GM08714 (cell line): ENCODE measurements at regions not wholly inside any gene's neighbourhood (a gene's known extent, or its start where the extent isn't known, plus 50 kb on each side); places are given as distances from the start of the nearest gene placed in this dataset.

ENCODE experiments used
- H3K4me3 ChIP-seq: fragments of 200-500 bp; sonication (Bioruptor generic); 2 replicates; pipeline ENCODE4 v1.5.1; 2014; ENCODE audit warnings: mild to moderate bottlenecking, low read length, inconsistent platforms
- ZNF274 ChIP-seq: IDR thresholded peaks from 2 replicates; pipeline ENCODE4 v1.6.1; 2012; ENCODE audit warnings: mild to moderate bottlenecking, low read depth, low read length

DNA sequence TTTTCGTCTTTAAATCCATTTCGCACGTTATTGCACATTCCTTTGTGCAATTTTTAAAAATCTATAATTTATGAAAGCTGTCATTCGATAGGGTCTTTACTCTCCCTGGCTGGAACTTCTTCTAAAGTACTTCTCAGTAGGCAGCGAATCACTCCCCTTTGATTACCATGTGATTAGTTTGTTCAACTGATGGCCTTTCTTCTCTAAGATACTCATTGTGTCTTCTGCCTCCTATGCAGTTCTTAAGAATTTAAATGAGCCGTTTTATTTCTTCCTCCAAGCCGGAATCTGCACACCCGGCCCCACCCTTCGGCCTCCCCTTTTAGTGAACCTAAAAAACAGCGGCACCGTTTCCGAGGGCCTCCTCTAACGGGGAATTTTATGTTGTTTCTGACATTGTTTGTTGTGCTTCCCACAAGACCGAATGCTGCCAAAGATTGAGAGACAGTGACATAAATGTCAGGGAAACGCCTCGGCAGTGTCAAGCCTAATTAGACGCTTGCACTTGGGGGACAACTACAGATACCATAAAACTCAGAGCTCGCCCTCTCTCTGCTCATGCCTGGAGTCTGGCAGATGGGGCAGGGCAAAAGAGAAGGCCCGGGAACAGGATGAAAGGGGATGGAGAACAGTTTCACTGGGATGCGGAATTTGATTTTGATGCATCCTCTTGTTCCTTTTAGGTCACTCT is 255.3 kb downstream of the BCL11A start:
- TF ChIP-seq ZNF274, result no peak
- H3K4me3 ChIP-seq, result no peak overlapping the region

DNA sequence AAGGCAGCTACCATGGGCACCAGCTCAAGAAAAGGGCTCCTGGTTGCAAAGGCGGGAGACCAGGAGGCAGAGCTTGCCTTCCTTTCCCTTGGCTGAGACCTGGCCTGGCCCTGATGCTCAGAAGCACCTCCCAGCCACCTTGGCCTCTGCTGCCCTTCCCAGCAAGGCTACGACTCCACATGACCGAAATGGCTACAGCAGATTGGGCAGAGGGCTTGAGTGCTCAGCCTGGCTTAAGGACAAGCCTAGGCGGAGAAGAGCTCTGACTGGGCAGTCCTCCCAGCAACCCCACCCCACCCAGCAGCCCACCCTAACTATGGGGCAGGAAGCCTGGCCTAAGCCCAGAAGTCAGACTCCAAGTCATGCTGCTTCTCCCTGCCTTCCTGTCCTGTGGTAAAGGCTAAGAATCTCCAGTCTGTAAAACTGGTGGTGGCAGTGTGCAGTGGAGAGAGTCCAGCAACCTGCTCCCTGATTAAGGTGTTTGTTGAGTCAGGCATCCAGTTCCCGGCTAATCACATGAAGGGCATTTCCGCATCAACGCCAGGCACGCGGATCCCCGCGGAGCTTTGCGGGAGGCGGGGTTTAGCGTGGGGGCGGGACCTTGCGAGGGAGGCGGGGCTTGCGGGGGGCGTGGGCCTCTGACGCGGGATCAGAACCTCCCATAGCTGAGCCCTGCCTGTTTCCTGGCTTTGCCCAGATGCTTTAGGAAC is 256.0 kb downstream of the BCL11A start:
- no peak overlapping the region for H3K4me3 ChIP-seq

DNA sequence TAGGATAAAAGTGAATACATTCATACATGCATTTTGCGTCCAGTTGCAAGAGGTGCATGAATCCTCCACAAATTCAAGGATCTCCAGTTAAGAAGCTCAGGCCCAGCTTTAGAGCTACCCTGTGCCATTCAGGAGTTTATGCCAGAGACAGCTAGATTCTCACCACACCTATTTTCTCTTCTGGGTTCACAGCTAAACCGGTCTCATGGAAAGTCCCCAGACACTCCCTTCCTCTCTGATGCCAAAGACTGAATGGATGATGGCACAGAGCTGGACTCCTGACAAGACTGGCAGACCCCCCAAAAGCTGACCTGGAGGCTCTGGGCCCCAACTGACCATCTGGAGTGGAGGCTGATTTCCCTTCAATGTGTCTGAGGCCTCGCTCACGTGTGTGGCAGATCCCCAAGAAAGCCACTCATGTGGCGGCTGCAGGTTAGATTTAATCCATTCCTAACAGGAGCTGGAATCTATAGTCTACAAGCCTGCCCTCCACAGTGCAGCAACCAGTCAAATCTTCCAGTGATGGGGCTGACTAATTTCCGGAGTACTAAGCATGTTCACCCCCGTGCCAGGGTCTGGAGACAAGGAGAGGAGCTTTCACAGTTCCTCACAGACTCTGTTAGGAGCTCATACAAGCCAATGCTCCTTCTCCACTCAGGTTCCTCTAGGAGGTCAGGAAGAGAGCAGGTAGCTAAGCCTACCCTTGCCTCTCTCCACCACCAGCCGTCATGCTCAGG is 257.1 kb downstream of the BCL11A start:
- no peak for TF ChIP-seq ZNF274
- H3K4me3 ChIP-seq, result no peak overlapping the region

More for the DNA sequence above, 256.0 kb downstream of the BCL11A start:
- TF ChIP-seq ZNF274, result no peak

DNA sequence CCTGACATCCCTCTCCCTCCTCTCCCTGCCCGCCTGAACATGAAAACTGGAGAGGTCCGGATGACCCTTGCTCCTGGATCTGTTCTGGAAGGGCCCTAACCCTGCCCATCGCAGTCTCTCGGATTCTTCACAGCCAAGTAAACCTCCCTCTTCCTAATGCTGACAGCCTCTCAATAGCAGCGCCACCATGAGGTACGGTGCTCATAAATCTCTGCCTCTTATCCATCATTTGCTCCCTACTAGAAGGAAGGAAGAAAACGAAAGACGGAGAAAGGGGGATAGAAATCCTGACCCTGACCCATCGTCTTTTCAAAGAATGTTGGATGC is 257.9 kb downstream of the BCL11A start:
- no peak overlapping the region for H3K4me3 ChIP-seq
- no peak for TF ChIP-seq ZNF274

DNA sequence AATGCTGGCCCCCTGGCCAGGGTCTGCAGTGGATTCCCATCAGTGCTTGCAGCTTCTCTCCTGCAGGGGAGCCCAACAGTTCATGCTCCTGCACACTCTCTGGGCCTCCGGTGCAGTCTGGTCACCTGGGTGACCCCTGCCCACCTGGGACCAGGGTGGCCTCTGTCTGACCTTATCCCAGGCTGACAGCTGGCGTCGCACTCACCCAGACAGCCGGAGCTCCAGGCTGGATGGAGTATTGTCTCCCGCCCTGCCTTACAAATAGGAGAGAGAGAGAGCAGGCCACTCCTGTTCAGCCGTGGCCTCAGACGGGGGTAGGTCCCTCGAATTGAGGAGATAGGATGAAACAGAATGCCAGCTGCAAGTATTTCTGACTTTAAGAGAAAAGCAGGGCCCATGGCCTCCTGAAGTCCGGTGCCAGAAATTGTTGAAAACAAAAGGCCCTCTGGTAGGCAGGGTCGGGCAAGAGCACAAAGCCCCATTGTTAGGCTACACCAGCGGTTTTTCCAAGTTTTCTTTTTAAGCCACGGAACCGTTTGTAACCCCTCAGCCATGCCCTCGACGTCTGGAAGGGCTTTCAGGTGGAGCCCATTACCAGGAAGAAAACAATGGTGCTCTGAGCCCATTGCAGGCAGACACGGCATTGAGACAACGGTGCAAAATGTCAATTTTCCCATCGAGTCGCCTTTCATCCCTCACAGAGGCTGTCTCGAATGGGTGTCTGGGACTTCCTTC is 258.4 kb downstream of the BCL11A start:
- no peak for TF ChIP-seq ZNF274
- H3K4me3 ChIP-seq, result no peak overlapping the region

DNA sequence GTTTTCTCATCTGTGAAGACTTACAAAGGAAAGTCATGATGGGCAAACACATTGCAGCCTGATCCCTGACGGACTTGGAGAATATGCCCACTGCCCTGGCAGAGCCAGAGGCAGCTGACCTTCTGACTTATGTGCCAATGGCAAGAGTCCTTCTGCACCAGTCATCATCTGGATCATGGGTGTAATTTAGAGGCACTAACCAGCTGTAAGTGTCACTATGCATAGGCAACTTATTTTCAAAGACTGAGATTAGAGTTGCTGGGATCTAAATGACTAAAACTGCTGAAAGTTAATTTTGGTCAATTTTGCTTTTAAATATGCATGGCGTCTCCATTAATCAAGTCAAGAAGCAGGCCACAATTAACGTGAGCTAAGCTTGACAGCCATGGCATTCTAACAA is 261.2 kb downstream of the BCL11A start:
- H3K4me3 ChIP-seq, result no peak overlapping the region
- TF ChIP-seq ZNF274, result no peak

DNA sequence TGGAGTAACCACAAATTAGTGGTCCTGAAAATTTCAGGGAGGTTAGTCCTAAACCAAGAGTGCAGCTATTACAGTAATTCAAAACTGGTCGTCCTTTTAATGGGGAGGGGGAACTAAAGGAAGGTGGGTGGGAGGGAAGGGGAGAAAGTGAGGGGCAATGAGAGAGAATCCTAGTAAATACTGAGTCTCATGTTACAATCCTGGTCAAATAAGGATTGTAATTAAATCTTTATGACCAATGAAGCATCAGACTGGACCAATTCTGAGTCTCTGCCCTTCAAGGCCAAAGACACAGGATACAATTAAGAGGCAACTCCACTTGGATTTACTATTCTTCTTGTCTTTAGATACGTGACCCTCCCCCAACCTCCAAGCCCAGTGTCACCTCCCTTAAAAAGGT is 262.9 kb downstream of the BCL11A start:
- no peak overlapping the region for H3K4me3 ChIP-seq
- TF ChIP-seq ZNF274, result no peak

DNA sequence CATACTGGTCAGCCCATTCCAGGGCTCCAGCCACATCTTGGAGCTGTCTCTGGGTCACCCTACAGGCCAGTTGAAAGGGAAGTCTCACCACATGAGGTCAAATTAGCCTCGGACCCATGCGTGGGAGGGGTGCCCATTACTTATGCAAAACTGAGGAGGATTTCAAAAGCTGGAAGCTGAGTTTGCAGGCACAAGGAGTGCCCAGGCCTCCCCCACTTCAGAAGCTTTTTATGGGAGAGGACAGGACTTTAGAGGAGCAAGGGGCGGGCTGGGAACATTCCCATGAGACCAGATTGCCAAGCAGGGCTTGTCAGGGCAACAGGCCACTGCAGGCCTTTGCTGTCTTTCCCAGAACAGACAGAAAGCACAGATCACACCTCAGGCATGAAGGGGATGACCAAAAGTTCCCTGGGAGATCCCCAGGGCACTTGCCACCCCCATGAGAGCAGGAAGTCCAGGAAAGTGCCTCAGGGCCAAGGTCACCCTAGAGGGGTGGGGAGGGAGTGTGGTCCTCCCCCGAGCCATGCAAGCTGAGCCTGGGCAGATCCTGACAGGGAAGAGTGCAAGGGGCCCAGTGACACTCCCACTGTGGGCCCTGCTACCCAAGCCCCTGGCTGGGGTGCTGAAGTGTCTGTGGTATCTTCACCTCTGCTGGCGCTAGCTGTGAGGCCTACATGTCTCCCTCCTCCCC is 267.7 kb downstream of the BCL11A start:
- H3K4me3 ChIP-seq, result no peak overlapping the region
- no peak for TF ChIP-seq ZNF274

DNA sequence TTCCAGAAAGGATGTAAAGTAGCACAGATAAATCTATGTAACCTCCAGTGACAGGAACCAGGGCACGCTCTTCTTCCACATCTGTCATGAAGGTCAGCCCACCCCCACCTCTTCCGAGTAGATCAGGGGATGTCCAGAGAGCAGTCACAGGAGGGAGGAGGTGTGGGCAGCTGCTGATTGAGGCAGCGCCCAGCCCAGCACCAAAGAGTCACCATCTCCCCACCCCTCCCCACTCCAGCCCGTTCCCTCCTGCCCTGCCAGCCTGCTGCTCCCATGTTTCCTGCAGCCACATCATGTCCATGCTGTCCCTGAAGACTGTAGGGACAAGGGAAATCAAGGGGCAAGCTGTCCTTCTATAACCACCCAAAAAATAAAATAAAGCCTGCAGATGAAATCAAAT is 269.8 kb downstream of the BCL11A start:
- no peak overlapping the region for H3K4me3 ChIP-seq
- TF ChIP-seq ZNF274, result no peak

DNA sequence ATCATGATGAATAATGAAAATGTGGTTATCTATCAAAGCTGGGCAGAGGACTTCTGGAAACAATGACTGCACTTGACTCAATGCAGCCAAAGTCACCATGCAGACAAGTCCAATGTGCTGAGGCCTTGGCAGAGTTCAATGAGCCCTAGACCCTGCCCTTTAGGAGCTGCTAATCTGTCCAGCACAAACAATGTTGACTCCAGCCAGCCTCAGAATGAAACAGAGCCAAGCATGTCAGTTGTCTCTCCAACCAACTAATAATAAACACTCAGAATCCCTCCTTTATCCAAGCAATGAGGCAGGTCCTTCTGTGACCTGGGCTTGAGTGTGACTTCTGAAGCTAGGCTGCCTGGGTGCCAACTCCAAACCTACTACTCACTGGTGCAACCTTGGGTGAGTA is 270.6 kb downstream of the BCL11A start:
- TF ChIP-seq ZNF274, result no peak
- no peak overlapping the region for H3K4me3 ChIP-seq

DNA sequence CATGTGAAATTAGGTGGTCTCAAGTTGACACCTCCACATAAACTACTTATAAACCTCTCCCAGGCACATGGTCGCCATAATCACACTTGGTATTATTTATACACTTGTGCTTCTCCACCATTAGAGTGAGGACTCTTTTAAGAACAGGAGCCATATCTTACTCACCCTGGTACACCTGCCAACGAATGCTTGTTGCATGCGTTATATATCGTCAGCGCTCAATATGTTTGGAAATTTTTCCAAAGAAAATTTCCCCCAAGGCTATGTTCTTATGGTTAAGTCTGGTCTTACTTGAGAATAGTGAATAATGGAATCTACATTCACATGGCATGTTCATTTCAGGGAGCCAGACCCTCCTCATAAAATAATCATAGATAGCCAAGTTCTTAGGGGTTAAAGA is 271.7 kb downstream of the BCL11A start:
- no peak for TF ChIP-seq ZNF274
- no peak overlapping the region for H3K4me3 ChIP-seq

DNA sequence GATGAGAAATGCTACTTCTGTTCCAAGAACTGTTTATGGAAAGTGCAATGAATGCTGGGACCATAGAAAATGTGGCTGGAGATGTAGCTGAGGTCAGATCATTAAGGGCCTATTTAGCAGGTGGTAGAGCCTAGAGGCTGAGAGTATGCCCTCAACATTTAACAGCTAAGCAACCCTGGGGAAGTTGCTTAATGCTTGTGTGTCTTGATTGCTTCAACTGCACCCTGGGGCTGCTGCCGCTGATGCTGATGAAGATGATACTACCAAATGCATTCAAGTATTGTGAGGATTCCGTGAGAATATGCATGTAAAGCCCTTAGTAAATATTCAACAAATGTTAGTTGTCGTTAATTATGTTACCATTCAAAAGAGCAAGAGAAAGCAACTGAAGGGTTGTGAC is 273.2 kb downstream of the BCL11A start:
- H3K4me3 ChIP-seq, result no peak overlapping the region
- TF ChIP-seq ZNF274, result no peak

DNA sequence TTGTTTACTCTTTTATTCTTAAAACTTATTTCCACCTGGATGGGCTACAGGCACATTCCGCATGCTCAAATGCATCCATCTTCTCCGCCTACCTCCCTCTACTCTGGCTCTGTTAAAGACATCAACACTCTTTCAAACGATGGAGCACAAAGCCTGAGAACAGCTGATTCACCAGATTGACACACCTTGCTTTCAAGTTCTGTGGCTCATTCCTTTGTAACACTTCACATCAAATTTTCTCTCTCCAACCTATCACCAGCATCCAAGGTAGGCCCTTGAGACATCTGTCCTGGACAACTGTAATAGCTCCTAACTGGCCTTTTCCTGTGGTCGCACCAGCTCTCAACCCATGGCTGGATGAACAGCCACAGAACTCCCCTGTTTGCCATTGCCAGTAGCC is 274.5 kb downstream of the BCL11A start:
- no peak for TF ChIP-seq ZNF274

DNA sequence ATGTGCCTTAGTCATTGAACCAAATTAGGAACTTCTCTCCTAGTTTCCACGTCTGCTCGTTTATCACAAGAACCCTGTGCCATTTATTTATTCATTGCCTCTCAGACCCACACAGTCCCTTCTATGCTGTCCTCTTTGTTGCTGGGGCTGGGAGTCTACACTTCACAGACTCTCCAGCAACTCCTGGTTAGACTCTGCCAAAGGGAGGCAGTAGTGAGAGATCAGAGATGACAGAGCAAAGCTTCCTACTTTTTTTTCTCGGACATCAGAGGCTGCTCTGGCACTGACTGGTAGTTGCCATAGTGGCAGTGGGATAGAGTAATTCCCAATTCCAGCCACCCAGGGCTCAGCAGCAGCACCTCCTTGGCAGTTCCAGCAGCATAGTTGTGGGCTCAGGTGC is 277.5 kb downstream of the BCL11A start:
- TF ChIP-seq ZNF274, result no peak
- no peak overlapping the region for H3K4me3 ChIP-seq

More for the DNA sequence above, 274.5 kb downstream of the BCL11A start:
- no peak overlapping the region for H3K4me3 ChIP-seq
